Astrocyte of the cerebellum (primary cell): ENCODE measurements at regions not wholly inside any gene's neighbourhood (a gene's known extent, or its start where the extent isn't known, plus 50 kb on each side); places are given as distances from the start of the nearest gene placed in this dataset.

ENCODE experiments used
- DNase-seq: peaks from one replicate; pipeline ENCODE4 v3.0.0-alpha.2; 2011; ENCODE audit warnings: low read depth
- H3K4me3 ChIP-seq: 2 replicates; pipeline ENCODE4 v1.5.1; 2011; ENCODE audit warnings: mild to moderate bottlenecking, low read depth, low read length, moderate library complexity
- in situ Hi-C: cut with HindIII; loops from 2 replicates; pipeline ENCODE4 v1.10.0; 2017; ENCODE audit warnings: low sequenced_read_pairs
- TF ChIP-seq, protein P1 (sequence below): IDR thresholded peaks from 2 replicates; pipeline ENCODE4 v1.5.1; 2012; ENCODE audit warnings: low read length, low read depth, moderate library complexity, mild to moderate bottlenecking; ENCODE audit errors: missing control alignments

DNA sequence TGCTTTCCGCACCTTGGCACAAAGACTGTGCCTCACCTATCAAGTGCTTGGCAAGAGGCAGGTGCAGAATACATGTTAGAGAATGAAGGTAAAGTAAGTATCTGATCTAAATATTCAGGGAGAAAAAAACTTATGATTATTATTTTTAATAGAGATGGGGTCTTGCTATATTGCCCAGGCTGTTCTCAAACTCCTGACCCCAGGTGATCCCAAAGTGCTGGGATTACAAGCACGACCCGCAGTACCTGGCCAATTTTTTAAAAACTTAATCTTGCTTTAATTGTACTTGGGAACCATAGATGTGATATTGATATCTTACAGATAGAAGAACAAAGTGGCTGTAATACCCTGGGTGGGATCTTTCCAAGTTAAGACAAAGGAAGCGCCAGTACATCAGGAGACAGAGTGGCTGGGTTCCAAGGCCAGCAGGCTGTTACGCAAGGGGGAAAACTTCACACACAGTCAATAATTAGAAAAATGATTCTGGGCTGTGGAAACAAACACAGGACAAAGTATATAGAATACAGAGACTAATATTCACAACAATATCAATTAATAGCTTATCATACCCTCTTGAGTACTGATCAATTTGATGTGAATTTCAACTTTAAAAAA lies 58.6 kb upstream of the ATP1A1 start:
- TF ChIP-seq, protein P1, sequence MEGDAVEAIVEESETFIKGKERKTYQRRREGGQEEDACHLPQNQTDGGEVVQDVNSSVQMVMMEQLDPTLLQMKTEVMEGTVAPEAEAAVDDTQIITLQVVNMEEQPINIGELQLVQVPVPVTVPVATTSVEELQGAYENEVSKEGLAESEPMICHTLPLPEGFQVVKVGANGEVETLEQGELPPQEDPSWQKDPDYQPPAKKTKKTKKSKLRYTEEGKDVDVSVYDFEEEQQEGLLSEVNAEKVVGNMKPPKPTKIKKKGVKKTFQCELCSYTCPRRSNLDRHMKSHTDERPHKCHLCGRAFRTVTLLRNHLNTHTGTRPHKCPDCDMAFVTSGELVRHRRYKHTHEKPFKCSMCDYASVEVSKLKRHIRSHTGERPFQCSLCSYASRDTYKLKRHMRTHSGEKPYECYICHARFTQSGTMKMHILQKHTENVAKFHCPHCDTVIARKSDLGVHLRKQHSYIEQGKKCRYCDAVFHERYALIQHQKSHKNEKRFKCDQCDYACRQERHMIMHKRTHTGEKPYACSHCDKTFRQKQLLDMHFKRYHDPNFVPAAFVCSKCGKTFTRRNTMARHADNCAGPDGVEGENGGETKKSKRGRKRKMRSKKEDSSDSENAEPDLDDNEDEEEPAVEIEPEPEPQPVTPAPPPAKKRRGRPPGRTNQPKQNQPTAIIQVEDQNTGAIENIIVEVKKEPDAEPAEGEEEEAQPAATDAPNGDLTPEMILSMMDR = no peak
- DNase-seq = no peak
- H3K4me3 ChIP-seq = no peak overlapping the region
- in situ Hi-C loops = no loop called here

DNA sequence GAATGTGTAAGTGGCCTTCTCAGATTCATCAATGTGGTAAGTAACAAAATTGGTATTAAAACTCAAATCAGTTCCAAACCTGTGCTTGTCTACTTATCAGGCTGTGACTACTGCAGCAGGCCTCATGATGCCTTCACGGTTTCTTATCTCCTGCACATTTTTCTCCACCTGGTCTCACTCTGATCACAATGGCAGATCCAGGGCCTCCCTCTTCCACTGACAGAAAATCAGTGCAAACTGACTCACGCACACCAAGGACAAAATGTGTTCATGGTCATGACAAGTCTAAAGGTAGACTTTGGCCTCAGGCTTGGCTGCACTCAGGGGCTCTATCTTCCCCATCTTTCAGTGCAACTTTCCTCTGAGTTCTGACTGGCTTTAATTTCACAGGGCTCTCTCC lies 56.7 kb upstream of the ATP1A1 start:
- in situ Hi-C loops = no loop called here
- no peak overlapping the region for H3K4me3 ChIP-seq
- no peak for DNase-seq
- TF ChIP-seq, protein P1 = no peak

DNA sequence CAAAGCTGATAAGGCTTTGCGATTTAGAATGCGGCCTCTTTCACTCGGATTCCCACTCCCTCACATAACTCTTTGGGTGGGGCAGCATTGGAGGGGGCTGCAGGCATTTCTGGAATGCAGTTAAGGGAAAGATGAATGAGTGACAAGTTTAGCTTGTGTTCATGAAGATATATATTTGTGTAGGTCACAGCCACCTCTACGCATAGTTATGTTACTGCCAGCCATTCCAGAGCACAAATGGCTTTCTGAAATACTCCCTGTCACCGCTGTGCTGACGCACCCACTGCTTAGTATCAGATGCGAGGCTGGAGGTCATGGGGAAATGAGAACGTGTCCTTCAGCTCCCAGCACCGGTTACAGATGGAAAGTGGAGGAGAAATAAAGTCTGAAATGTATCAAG lies 54.1 kb upstream of the ATP1A1 start:
- TF ChIP-seq, protein P1 = no peak
- DNase-seq = no peak
- H3K4me3 ChIP-seq = no peak overlapping the region
- in situ Hi-C loops = no loop called here

DNA sequence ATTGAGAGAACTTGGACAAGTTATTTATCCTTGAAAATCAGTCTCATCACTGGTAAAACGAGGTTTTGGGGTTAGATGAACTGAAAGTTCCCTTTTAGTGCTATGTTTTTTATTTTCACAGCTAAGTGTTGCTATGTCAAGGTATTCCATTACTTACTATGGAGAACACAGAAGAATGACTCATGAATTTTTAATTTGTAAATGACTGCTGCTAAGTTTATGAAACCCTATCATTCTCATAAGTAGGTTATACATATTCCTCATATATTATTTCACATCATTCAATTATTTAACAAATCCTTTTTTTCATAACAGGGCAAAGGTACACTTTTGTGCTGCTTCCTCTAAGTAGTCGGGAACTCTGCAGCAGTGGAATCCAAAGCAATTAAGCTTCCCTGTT lies 52.2 kb upstream of the ATP1A1 start:
- H3K4me3 ChIP-seq = no peak overlapping the region
- in situ Hi-C loops = no loop called here
- no peak for DNase-seq
- TF ChIP-seq, protein P1 = no peak

DNA sequence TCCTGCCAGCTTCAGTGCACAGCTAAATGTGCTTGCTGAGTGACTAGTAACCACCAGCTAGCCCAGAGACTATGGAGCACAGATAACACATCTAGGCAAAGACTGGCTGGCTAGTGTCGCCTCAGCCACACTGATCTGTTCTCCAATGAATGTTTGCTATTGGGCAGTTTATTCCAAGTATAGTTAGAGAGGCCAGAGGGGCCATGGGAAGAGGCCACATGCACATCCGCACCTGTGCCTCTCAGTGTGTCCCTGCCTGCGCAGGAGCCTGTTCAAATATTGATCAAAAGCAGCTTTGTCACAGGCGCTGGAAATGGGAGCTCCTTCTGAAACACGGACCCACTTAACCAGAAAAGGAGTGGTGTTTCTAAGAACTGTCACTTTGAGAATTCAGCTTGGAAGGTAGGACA lies 51.3 kb upstream of the ATP1A1 start:
- DNase-seq = no peak
- TF ChIP-seq, protein P1 = no peak
- in situ Hi-C loops = no loop called here
- H3K4me3 ChIP-seq = no peak overlapping the region

DNA sequence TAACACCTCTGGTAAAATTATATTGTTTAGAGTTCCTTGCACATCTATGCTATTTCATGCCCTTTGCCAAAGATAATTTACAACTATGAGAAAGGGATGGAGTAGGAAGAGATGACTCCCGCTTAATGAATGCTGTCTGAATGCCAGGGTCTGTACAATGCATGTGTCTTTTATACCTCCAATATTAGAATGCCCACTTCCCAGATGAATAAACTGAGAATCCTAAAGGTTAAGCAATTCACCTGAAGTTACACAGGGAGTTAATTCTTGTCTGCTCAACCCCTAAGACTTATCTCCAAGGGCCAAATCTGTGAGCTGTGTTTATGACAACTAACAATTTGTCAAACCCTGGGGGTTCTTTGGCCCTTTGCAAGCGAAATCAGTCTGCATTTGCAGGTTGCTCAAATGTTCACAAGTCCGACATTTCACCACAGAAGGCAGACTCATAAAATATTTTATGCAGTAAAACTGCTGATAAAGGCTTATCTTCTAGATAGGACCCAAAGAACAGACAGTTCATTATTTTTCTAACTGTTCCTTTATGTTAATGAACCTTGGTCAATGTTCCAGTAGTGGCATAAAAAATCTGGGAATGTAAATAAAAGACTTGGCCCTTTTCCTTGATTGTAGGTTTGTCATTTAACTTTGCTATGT lies 50.2 kb upstream of the ATP1A1 start:
- TF ChIP-seq, protein P1 = no peak
- in situ Hi-C loops = no loop called here
- no peak for DNase-seq
- no peak overlapping the region for H3K4me3 ChIP-seq
